Right ventricle myocardium superior (tissue), 1 donor: ENCODE measurements at regions not wholly inside any gene's neighbourhood (a gene's known extent, or its start where the extent isn't known, plus 50 kb on each side); places are given as distances from the start of the nearest gene placed in this dataset.

Experiments used
- ATAC-seq: fragments of 200-7000 bp; cut with Tn5 transposase; one replicate; pipeline ENCODE4 v1.9.1; 2020; ENCODE audit warnings: mild to moderate bottlenecking; ENCODE audit not compliant: poor library complexity
- DNase-seq: peaks from one replicate; pipeline ENCODE4 v3.0.0-alpha.2; 2020
- intact Hi-C: fragments of 100-400 bp; cut with DNase I; formaldehyde crosslinking; loops from one replicate; pipeline ENCODE4 v1.11.2; 2022
- donor health status: DM: no; HTN: yes; CAD: no; lungs with severe emphysema.

DNA sequence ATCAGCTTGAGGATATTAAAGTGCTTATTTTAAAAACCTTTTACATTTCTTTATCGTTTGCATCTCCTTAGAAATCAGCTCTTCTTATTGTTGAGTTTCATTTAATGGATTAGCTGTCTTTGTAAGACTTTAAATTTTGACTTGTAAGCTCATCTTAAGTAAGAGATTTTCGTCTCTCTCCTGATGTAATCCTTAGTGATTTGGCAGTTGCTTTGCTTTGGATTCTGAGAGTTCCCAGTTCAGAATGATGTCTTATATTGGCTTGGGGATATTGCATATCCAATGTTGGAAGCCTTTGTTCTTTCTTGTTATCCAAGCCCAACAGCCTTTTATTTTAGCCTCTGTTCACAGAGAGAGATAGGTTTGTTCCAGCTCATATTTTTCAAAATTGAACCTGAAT is 212.1 kb downstream of the ARL6IP6 start:
- ATAC-seq (no peak), DNase-seq (no peak)
- intact Hi-C loops = no loop called here

- intact Hi-C loops = no loop called here
- ATAC-seq = no peak
- no peak for DNase-seq
Observed at GRCh38 chr2:152929628-152930027, 211.2 kb downstream of the ARL6IP6 start.

- peak; percentile 47 for DNase-seq
- no peak for ATAC-seq
- intact Hi-C loops = no loop called here
Observed at GRCh38 chr2:152925547-152926448, 207.4 kb downstream of the ARL6IP6 start.

DNA sequence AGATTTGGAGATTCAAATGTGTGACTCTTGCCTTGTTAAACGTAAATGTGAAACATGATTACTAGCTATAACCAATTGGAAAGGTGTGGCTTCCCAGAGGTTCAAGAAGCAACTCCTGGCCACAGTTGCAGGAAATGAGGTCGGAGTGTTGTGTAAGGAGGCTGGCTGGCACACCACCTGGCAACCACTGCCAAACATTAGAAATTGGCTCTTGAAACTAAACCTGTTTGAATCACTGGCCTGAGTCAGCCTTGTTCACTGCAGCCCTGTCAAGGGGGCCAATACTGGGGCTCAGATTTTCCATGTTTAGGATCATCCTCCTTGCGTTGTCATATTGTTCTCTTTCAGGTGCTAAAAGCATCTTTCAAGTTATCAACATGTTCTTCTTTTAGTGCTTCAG is 206.3 kb downstream of the ARL6IP6 start:
- intact Hi-C loops = no loop called here
- DNase-seq = no peak

DNA sequence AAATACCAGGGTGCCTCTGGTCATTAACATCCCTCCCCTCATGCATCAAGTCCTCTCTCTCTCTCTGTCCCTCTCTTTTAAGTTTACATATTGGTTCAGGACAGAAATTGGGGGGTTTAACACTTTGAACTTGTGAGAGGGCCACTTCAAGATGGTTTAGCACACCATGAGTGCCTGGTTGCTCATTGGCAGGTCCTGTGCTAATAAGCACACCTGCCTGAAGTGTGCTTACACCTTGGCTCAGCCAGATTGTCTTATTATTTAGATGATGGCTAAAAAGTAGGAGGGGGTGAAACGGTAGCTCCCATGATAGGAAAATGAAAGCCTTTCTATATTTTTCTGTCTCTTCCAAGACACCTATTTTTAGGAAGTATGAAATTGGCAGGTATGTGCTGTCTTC is 205.8 kb downstream of the ARL6IP6 start:
- ATAC-seq (no peak), DNase-seq (no peak)

More for the DNA sequence above, 206.3 kb downstream of the ARL6IP6 start:
- no peak for ATAC-seq

DNA sequence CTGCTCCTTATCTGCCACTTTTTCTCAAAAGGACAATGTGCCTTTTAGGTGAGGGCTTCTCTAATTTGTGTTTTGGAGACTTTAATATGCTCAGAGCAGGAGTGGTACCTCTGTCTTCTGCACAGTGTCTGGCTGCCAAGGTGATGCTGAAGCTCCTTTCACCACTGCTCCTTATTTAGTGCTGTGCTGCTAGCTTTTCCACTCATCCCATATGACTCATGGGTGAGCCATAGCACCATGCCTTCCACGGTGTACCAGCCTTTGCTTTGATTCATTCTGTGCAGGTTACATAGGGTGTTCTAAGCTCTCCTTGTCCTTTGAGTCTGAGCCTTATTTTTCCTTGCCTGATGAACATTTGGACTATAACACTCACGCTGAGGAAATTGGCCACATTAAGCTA is 202.4 kb downstream of the ARL6IP6 start:
- ATAC-seq (no peak), DNase-seq (no peak)
- intact Hi-C loops = no loop called here

More for the DNA sequence above, 205.8 kb downstream of the ARL6IP6 start:
- intact Hi-C loops = no loop called here

- no peak for DNase-seq
- no peak for ATAC-seq
- intact Hi-C loops = no loop called here
Observed at GRCh38 chr2:152910970-152911369, 192.6 kb downstream of the ARL6IP6 start.

DNA sequence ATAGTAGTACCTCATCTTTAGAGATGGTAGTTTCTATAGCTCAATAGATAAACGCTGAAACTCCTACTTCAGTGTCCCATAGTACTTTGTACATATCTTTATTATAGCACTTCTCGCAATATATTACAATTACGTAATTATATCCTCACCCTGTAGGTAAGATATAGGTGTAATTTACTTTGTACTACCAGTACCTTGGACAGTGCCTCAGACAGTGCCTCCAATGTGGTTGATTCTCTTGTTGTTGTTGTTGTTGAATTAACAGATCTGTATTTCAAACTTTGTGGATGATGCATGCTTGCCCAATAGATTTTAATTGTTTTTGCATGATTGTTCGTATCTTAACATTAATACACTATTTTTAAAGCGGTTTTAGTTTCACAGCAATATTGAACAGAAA is 188.6 kb downstream of the ARL6IP6 start:
- DNase-seq = no peak
- intact Hi-C loops = no loop called here
- no peak for ATAC-seq

DNA sequence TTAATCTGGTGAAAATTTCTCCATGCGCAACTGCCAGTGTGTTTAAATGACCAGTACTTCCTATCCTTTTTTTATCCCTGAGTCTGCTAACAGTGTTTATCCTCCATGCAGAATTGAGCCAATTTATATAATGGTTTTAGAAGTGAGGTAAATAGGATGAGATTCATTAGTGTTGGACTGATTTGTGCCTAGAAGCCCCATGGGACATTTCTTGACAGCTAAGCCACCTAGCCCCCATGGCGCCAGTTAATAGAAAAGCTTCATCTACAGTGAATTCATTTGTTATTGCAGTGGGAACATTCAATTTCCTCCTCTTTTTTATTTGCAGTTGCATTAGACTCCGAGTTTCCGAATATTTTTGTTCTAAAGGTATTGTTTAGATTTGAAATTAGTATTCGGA is 175.6 kb downstream of the ARL6IP6 start:
- DNase-seq = no peak
- intact Hi-C loops = no loop called here
- ATAC-seq = no peak

- ATAC-seq (no peak), DNase-seq (no peak)
- intact Hi-C loops = no loop called here
Observed at GRCh38 chr2:152890736-152891135, 172.3 kb downstream of the ARL6IP6 start.

DNA sequence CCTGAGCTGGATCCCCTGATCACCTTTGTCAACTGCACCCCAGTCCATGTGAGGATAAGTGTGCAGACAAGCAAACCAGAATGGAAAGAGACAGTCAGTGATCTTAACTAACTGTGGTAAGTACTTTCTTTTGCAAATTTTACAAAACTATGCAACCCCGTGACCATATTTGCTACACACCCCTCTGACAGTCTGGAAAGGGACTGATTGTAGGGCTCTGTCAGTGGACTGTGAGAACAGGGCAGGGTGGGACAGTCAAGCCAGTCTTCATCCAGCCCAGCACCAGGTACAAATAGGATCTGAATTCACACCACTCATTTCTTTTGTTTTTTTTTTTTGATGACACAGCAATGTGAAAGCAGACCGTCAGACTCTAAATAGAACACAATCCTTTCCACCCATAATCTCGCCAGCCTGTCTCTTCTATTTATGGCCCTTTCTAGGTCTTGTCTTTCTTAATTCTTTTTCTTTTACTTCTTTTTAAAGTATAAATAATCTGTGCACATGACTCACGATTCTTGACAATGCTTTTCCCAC is 165.6 kb downstream of the ARL6IP6 start:
- intact Hi-C loops = no loop called here
- ATAC-seq = no peak
- no peak for DNase-seq

- DNase-seq = no peak
- ATAC-seq = no peak
- intact Hi-C loops = no loop called here
Observed at GRCh38 chr2:152881527-152881926, 163.1 kb downstream of the ARL6IP6 start.

DNA sequence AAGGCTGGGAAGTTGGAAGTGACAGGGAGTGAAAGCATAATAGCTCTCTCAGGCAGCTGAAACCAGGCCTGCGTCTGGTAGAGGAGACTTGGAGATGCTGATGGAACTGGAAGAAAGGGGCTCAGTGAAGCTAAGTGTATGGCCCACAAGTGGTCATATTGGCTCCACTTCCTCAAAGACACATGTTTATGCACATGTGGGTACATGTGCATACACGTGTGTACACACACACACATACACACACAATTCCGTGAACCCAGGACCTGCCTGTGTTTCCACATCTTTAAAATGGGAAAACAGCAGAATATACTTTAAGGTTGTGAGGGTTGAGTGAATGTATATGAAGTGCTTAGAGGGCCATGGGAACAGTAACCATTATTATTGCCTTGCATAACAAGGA is 160.9 kb downstream of the ARL6IP6 start:
- ATAC-seq (no peak), DNase-seq (no peak)
- intact Hi-C loops = no loop called here

DNA sequence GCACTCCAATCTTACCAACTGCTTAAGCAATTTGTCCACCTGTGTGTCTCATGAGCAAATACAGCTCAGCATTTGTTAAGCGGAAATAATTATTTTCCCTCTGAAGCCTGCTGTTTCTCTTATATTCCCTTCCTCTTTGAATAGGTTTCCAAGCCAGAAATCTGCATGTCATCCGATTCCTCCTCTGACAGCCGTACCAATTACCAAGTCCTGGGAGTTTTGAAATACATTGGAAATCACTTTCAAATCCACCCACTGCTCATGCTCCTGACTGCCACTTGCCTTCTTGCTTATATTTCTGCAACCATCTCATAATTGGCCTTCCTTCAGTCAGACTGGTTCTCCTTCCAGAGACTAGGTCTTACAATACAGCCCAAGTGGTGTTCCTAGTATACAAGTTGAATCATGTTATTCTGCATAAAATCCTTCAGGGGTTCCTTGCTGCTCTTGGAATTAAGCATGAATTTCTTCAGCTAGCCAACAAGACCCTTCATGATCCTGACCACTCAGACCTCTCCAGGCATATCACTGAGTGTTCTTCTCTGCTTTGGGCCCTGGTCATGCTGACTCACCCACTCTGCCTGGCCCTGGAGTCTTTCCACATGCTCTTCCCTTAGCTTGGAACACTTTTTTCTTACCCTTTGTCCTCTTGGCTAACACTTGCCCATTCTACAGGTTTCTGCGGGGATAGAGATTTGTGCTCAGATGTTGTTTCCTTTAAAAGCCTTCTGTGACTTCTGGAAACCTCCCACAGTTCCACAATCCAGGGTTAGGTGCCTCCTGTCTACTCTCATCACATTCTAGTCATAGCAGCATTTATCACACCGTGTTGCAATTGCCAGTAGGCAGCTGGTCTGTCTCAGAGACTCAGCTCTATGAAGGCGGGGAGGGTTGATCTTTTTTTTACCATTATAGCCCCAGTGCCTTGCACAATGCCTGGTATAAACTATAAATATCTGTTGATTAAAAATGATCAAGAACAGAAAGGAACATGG is 157.6 kb downstream of the ARL6IP6 start:
- DNase-seq (no peak), ATAC-seq (no peak)
- intact Hi-C loops = no loop called here

DNA sequence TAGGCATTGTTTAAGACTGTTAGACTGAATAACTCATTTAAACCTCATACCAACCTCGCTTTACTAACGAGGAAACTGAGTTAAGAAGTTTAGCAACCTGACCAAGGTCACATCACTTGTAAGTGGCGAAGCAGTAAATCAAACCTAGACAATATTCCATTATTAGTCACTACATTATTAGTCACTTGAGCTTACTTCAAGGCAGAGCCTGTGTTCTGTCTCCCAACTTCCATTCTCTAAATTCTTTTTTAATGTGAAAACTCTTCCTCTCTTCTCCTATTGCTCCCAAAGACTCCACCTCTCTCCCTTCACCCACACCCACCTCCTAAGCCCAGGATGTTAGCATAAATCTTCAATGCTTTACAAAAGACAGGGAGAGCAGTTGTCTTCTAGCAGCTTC is 156.5 kb downstream of the ARL6IP6 start:
- no peak for DNase-seq
- intact Hi-C loops = no loop called here
- no peak for ATAC-seq

DNA sequence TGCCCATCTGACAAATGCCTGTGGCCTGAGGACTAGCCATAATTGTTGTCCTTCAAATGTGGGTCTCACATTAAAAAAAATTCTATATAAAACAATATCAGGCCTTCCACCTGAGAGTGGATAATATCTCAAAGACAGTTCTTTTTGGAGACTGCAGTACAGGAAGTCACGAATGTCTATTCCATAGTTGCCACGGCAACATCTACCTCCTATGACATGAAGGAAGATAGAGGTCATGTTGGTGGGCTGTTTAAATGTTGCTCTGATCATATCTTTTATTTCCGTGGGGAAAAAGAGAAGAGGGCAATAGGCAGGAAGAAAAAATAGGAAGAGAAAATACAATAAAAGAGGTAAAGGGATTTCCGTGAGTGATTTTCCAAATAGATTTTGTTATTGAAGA is 151.8 kb downstream of the ARL6IP6 start:
- intact Hi-C loops = no loop called here
- DNase-seq = no peak
- no peak for ATAC-seq

GRCh38 chr2:152867397-152867796 is 149.0 kb downstream of the ARL6IP6 start:
- DNase-seq (no peak), ATAC-seq (no peak)
- intact Hi-C loops = no loop called here

DNA sequence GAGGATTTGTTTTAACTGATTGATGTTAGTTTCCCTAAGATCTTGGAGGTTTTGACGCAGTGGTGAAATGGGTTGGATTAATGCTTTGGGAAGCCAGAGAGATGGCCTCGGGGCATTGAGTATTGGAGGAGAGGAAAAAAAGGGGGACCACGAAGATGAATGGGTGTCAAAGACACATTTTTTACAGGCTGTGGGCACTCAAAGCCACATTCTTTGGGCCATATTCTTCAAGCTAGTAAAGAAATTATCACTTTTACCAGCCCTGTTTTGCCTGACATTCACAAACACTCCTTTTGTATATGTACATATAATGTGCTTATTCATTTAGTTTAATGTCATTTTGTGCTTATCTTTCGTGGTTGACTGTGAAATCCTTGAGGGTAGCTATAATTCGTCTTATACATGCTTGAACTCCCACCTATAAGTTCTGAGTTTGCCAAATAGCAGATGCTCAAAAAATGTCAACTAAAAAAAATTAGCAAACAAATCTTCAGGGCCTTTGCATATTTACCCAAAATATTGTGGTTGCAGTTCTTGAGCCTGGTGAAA is 146.3 kb downstream of the ARL6IP6 start:
- DNase-seq (no peak), ATAC-seq (no peak)
- intact Hi-C loops = no loop called here

- intact Hi-C loops = no loop called here
Observed at GRCh38 chr2:152863826-152864225, 145.4 kb downstream of the ARL6IP6 start.

More at GRCh38 chr2:152863826-152864225, 145.4 kb downstream of the ARL6IP6 start:
- DNase-seq = no peak
- ATAC-seq = no peak
